ENCODE measurements at regions not wholly inside any gene's neighbourhood (a gene's known extent, or its start where the extent isn't known, plus 50 kb on each side); places are given as distances from the start of the nearest gene placed in this dataset.

GRCh38 chr12:127519779-127520178 is 747.2 kb upstream of the TMEM132C start:
- no peak for DNase-seq (ENCODE audit: low read depth, low spot score)

GRCh38 chr12:127526925-127527324 is 740.0 kb upstream of the TMEM132C start:
- in situ Hi-C loops (cut with HindIII; ENCODE audit: low pct_unique_long_range_greater_than_20kb, low sequenced_read_pairs), result no loop called here

More at GRCh38 chr12:127519779-127520178, 747.2 kb upstream of the TMEM132C start:
- in situ Hi-C loops (cut with HindIII; ENCODE audit: low pct_unique_long_range_greater_than_20kb, low sequenced_read_pairs), result no loop called here

GRCh38 chr12:127528551-127528950 is 738.4 kb upstream of the TMEM132C start:
- DNase-seq (ENCODE audit: low read depth, low spot score), result no peak
- in situ Hi-C loops (cut with HindIII; ENCODE audit: low pct_unique_long_range_greater_than_20kb, low sequenced_read_pairs), result no loop called here

More at GRCh38 chr12:127526925-127527324, 740.0 kb upstream of the TMEM132C start:
- no peak for DNase-seq (ENCODE audit: low read depth, low spot score)

- no peak for DNase-seq (ENCODE audit: low read depth, low spot score)
- in situ Hi-C loops (cut with HindIII; ENCODE audit: low pct_unique_long_range_greater_than_20kb, low sequenced_read_pairs), result no loop called here
These were observed 735.4 kb upstream of the TMEM132C start for GRCh38 chr12:127531542-127531941.

GRCh38 chr12:127533353-127533752 is 733.6 kb upstream of the TMEM132C start:
- in situ Hi-C loops (cut with HindIII; ENCODE audit: low pct_unique_long_range_greater_than_20kb, low sequenced_read_pairs), result no loop called here
- no peak for DNase-seq (ENCODE audit: low read depth, low spot score)

GRCh38 chr12:127536833-127537428 is 730.0 kb upstream of the TMEM132C start:
- in situ Hi-C loops (cut with HindIII; ENCODE audit: low pct_unique_long_range_greater_than_20kb, low sequenced_read_pairs), result no loop called here
- no peak for DNase-seq (ENCODE audit: low read depth, low spot score)

- no peak for DNase-seq (ENCODE audit: low read depth, low spot score)
- in situ Hi-C loops (cut with HindIII; ENCODE audit: low pct_unique_long_range_greater_than_20kb, low sequenced_read_pairs), result no loop called here
These were observed 728.7 kb upstream of the TMEM132C start for GRCh38 chr12:127538316-127538715.

- DNase-seq (ENCODE audit: low read depth, low spot score), result peak; percentile 20
- in situ Hi-C loops (cut with HindIII; ENCODE audit: low pct_unique_long_range_greater_than_20kb, low sequenced_read_pairs), result no loop called here
These were observed 727.6 kb upstream of the TMEM132C start for GRCh38 chr12:127539226-127539858.

GRCh38 chr12:127542391-127542790 is 724.6 kb upstream of the TMEM132C start:
- in situ Hi-C loops (cut with HindIII; ENCODE audit: low pct_unique_long_range_greater_than_20kb, low sequenced_read_pairs), result no loop called here
- no peak for DNase-seq (ENCODE audit: low read depth, low spot score)

GRCh38 chr12:127542931-127543330 is 724.0 kb upstream of the TMEM132C start:
- in situ Hi-C loops (cut with HindIII; ENCODE audit: low pct_unique_long_range_greater_than_20kb, low sequenced_read_pairs), result no loop called here
- DNase-seq (ENCODE audit: low read depth, low spot score), result no peak

- DNase-seq (ENCODE audit: low read depth, low spot score), result no peak
- in situ Hi-C loops (cut with HindIII; ENCODE audit: low pct_unique_long_range_greater_than_20kb, low sequenced_read_pairs), result no loop called here
These were observed 720.1 kb upstream of the TMEM132C start for GRCh38 chr12:127546721-127547505.

- in situ Hi-C loops (cut with HindIII; ENCODE audit: low pct_unique_long_range_greater_than_20kb, low sequenced_read_pairs), result no loop called here
- DNase-seq (ENCODE audit: low read depth, low spot score), result no peak
These were observed 718.8 kb upstream of the TMEM132C start for GRCh38 chr12:127548123-127548553.

- DNase-seq (ENCODE audit: low read depth, low spot score), result no peak
- in situ Hi-C loops (cut with HindIII; ENCODE audit: low pct_unique_long_range_greater_than_20kb, low sequenced_read_pairs), result no loop called here
These were observed 716.7 kb upstream of the TMEM132C start for GRCh38 chr12:127550271-127550670.

- in situ Hi-C loops (cut with HindIII; ENCODE audit: low pct_unique_long_range_greater_than_20kb, low sequenced_read_pairs), result no loop called here
- no peak for DNase-seq (ENCODE audit: low read depth, low spot score)
These were observed 714.1 kb upstream of the TMEM132C start for GRCh38 chr12:127552838-127553237.

- no peak for DNase-seq (ENCODE audit: low read depth, low spot score)
- in situ Hi-C loops (cut with HindIII; ENCODE audit: low pct_unique_long_range_greater_than_20kb, low sequenced_read_pairs), result no loop called here
These were observed 711.9 kb upstream of the TMEM132C start for GRCh38 chr12:127555071-127555470.

GRCh38 chr12:127556231-127556886 is 710.6 kb upstream of the TMEM132C start:
- DNase-seq (ENCODE audit: low read depth, low spot score), result no peak
- in situ Hi-C loops (cut with HindIII; ENCODE audit: low pct_unique_long_range_greater_than_20kb, low sequenced_read_pairs), result no loop called here

- in situ Hi-C loops (cut with HindIII; ENCODE audit: low pct_unique_long_range_greater_than_20kb, low sequenced_read_pairs), result no loop called here
- DNase-seq (ENCODE audit: low read depth, low spot score), result peak; percentile 11
These were observed 708.6 kb upstream of the TMEM132C start for GRCh38 chr12:127558361-127558760.

- peak; percentile 92 for DNase-seq (ENCODE audit: low read depth, low spot score)
- in situ Hi-C loops (cut with HindIII; ENCODE audit: low pct_unique_long_range_greater_than_20kb, low sequenced_read_pairs), result no loop called here
These were observed 707.5 kb upstream of the TMEM132C start for GRCh38 chr12:127559349-127560040.

Data from SK-MEL-5 (cell line).